Uterus (tissue), 2 donors: ENCODE measurements at regions not wholly inside any gene's neighbourhood (a gene's known extent, or its start where the extent isn't known, plus 50 kb on each side); places are given as distances from the start of the nearest gene placed in this dataset.

Experiments used
- POLR2A ChIP-seq, 2 donors: fragments of 450-650 bp; IDR thresholded peaks; one replicate each; pipeline ENCODE4 v1.6.1; 2016; ENCODE audit warnings: antibody characterized with exemption in 2 of 2, mild to moderate bottlenecking in 1 of 2, moderate library complexity in 1 of 2
- TF ChIP-seq, protein P1 (sequence below), 4 experiments: fragments of 200-600 bp in 2 of 4; fragments of 450-650 bp in 2 of 4; sonication (generic) in 2 of 4; IDR thresholded peaks; one replicate each; pipeline ENCODE4 v1.5.1; 2016 to 2019; ENCODE audit warnings: antibody characterized with exemption in 4 of 4, mild to moderate bottlenecking in 2 of 4, moderate library complexity in 1 of 4

DNA sequence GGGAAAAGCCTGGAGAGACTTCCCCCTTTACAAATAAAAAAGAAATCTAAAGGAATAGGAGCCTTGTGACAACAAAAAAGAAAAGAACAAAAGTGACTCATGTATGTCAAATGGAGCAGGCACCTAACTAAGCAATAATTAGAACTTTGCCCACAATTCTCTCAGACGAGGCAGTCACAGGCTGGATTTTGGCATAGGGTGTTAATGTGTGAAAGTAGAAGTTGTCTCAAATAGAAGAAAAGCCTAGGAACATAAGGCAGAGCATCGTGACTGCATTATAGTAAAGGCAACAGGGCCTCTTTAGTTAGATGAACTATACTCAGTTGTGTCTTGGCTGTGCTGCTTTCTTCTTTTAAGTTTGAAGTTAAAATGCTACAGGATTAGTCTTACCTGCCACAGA lies 219.9 kb upstream of the TMEM161B start:
- TF ChIP-seq, protein P1, sequence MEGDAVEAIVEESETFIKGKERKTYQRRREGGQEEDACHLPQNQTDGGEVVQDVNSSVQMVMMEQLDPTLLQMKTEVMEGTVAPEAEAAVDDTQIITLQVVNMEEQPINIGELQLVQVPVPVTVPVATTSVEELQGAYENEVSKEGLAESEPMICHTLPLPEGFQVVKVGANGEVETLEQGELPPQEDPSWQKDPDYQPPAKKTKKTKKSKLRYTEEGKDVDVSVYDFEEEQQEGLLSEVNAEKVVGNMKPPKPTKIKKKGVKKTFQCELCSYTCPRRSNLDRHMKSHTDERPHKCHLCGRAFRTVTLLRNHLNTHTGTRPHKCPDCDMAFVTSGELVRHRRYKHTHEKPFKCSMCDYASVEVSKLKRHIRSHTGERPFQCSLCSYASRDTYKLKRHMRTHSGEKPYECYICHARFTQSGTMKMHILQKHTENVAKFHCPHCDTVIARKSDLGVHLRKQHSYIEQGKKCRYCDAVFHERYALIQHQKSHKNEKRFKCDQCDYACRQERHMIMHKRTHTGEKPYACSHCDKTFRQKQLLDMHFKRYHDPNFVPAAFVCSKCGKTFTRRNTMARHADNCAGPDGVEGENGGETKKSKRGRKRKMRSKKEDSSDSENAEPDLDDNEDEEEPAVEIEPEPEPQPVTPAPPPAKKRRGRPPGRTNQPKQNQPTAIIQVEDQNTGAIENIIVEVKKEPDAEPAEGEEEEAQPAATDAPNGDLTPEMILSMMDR (IDR thresholded peaks at IDR 0.05), result no peak
- no peak for TF ChIP-seq POLR2A (IDR thresholded peaks at IDR 0.05)
